ENCODE measurements at regions not wholly inside any gene's neighbourhood (a gene's known extent, or its start where the extent isn't known, plus 50 kb on each side); places are given as distances from the start of the nearest gene placed in this dataset.

DNA sequence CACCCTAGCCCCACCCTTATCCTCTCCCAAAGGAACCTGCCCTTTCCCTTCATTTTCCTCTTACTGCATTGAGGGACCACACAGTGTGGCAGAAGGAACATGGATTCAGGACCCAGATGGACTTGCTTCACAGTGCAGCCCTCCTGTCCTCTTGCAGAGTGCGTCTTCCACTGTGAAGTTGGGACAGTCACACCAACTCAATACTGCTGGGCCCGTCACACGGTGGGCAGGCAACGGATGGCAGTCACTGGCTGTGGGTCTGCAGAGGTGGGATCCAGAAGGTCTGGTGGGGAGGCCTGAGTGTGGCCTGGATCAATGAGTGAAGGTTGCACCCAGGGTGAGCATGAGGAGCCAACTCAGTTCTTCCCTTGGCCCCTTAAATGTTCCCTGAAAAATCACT is 129.9 kb upstream of the B3GAT1 start:
- Histone ChIP-seq H3K9ac (ENCODE audit: low read length) (no peak overlapping the region), H3K9me2 (replicated peaks; ENCODE audit: insufficient read depth, low read length) (no peaks in the 10 kb centered on the region), H4K20me1 (ENCODE audit: insufficient read depth, low read depth, low read length) (no peaks in the 10 kb centered on the region), H3K36me3 (ENCODE audit: insufficient read depth, low read length) (no peaks in the 10 kb centered on the region), H2AFZ (ENCODE audit: low read length) (no peak overlapping the region), H3K79me2 (ENCODE audit: low read length) (no peaks in the 10 kb centered on the region), H3K4me3 (ENCODE audit: low read length) (no peak overlapping the region), H3K9me3 (ENCODE audit: low read length) (no peaks in the 10 kb centered on the region), H3K27me3 (ENCODE audit: low read length) (no peaks in the 10 kb centered on the region), H3K27ac (ENCODE audit: low read length) (no peak overlapping the region), H3K4me2 (ENCODE audit: low read depth, low read length, poor library complexity, severe bottlenecking) (no peak overlapping the region), H3K4me1 (ENCODE audit: low read length) (no peaks in the 10 kb centered on the region)
- no peak for DNase-seq

DNA sequence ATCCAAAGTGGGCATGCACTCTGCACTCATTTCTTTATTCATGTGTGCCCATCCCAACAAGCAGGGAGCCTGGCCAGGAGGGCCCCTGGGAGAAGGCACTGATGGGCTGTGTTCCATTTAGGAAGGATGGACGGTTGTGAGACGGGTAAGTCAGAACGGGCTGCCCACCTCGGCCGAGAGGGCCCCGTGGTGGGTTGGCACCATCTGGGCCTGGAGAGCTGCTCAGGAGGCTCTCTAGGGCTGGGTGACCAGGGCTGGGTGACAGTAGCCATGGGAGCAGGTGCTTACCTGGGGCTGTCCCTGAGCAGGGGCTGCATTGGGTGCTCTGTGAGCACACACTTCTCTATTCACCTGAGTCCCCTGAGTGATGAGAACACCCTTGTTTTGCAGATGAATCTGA is 129.3 kb upstream of the B3GAT1 start:
- Histone ChIP-seq H3K4me3 (ENCODE audit: low read length) (no peak overlapping the region), H3K27me3 (ENCODE audit: low read length) (no peaks in the 10 kb centered on the region), H3K9me3 (ENCODE audit: low read length) (no peaks in the 10 kb centered on the region), H3K4me1 (ENCODE audit: low read length) (no peaks in the 10 kb centered on the region), H3K4me2 (ENCODE audit: low read depth, low read length, poor library complexity, severe bottlenecking) (no peak overlapping the region), H3K79me2 (ENCODE audit: low read length) (no peaks in the 10 kb centered on the region), H3K9me2 (replicated peaks; ENCODE audit: insufficient read depth, low read length) (no peaks in the 10 kb centered on the region), H3K27ac (ENCODE audit: low read length) (no peak overlapping the region), H2AFZ (ENCODE audit: low read length) (no peak overlapping the region), H3K9ac (ENCODE audit: low read length) (no peak overlapping the region), H3K36me3 (ENCODE audit: insufficient read depth, low read length) (no peaks in the 10 kb centered on the region), H4K20me1 (ENCODE audit: insufficient read depth, low read depth, low read length) (no peaks in the 10 kb centered on the region)
- no peak for DNase-seq

DNA sequence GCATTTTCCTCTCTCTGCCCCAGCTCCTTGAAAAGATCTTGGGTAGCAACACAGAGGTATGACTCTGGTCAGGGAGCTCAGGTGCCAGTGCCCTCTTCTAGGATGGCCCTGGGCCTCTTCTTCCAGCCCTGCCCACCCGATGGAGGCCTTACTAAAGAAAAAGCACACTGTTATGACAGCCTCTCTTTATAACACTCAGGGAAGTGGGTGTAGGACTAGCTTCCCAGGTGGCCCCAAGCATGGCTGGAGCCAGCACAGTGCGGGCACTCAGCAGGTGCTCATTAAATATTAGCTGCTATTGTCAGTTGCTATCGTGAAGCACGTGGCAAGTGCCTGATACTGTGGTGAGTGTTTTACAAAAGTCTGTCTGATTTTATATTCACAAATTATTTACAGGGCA is 127.2 kb upstream of the B3GAT1 start:
- no peak for DNase-seq
- Histone ChIP-seq H3K4me2 (ENCODE audit: low read depth, low read length, poor library complexity, severe bottlenecking) (no peak overlapping the region), H3K27ac (ENCODE audit: low read length) (no peak overlapping the region), H3K36me3 (ENCODE audit: insufficient read depth, low read length) (no peaks in the 10 kb centered on the region), H3K4me1 (ENCODE audit: low read length) (no peaks in the 10 kb centered on the region), H4K20me1 (ENCODE audit: insufficient read depth, low read depth, low read length) (no peaks in the 10 kb centered on the region), H3K9me3 (ENCODE audit: low read length) (no peaks in the 10 kb centered on the region), H3K79me2 (ENCODE audit: low read length) (no peaks in the 10 kb centered on the region), H3K27me3 (ENCODE audit: low read length) (no peaks in the 10 kb centered on the region), H3K4me3 (ENCODE audit: low read length) (no peak overlapping the region), H3K9ac (ENCODE audit: low read length) (no peak overlapping the region), H2AFZ (ENCODE audit: low read length) (no peak overlapping the region), H3K9me2 (replicated peaks; ENCODE audit: insufficient read depth, low read length) (no peaks in the 10 kb centered on the region)

DNA sequence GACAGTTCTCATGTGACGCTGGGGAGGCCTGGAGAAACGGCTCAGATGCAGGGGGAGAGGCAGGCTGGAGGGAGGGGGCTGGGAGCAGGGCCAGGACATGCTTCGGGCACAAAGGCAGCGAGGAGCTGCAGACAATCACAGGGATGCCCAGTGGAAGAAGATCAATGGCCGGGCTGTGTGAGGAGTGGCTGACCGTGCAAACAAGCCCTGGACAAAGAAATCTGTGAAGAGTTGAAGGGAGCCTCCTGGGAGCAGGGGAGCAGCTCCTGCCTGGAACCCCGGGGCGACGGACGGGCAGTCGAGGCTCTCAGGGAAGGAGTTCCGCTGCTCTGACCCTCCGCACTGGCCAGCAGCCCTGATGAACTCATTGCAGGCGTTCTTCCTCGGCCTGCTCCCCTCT is 126.7 kb upstream of the B3GAT1 start:
- Histone ChIP-seq H3K9me2 (replicated peaks; ENCODE audit: insufficient read depth, low read length) (no peaks in the 10 kb centered on the region), H3K79me2 (ENCODE audit: low read length) (no peaks in the 10 kb centered on the region), H3K9me3 (ENCODE audit: low read length) (no peaks in the 10 kb centered on the region), H3K9ac (ENCODE audit: low read length) (no peak overlapping the region), H3K27ac (ENCODE audit: low read length) (no peak overlapping the region), H3K36me3 (ENCODE audit: insufficient read depth, low read length) (no peaks in the 10 kb centered on the region), H2AFZ (ENCODE audit: low read length) (no peak overlapping the region), H3K4me2 (ENCODE audit: low read depth, low read length, poor library complexity, severe bottlenecking) (no peak overlapping the region), H3K27me3 (ENCODE audit: low read length) (no peaks in the 10 kb centered on the region), H3K4me1 (ENCODE audit: low read length) (no peaks in the 10 kb centered on the region), H3K4me3 (ENCODE audit: low read length) (no peak overlapping the region), H4K20me1 (ENCODE audit: insufficient read depth, low read depth, low read length) (no peaks in the 10 kb centered on the region)
- DNase-seq = no peak

DNA sequence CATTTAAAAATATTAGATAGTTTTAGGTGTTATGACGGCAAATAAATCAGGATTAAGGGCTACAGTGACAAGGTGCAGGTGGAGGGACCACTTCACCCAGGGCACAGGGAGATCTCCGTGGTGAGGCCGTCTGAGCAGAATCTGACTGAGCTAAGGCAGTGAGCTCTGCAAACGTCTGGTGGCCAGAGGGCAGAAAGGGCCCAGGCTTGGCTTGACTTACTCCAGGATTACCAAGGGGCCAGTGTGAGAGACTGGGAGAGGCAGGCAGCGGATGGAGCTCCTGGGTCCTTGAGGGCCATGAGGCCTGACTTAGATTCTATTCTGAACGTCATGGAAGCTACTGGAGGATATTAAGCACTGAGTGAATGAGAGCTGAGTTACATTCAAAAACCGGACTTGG is 125.9 kb upstream of the B3GAT1 start:
- DNase-seq = no peak
- Histone ChIP-seq H3K9me2 (replicated peaks; ENCODE audit: insufficient read depth, low read length) (no peaks in the 10 kb centered on the region), H2AFZ (ENCODE audit: low read length) (no peak overlapping the region), H3K27ac (ENCODE audit: low read length) (no peak overlapping the region), H3K9me3 (ENCODE audit: low read length) (no peaks in the 10 kb centered on the region), H3K4me1 (ENCODE audit: low read length) (no peaks in the 10 kb centered on the region), H4K20me1 (ENCODE audit: insufficient read depth, low read depth, low read length) (no peaks in the 10 kb centered on the region), H3K27me3 (ENCODE audit: low read length) (no peaks in the 10 kb centered on the region), H3K36me3 (ENCODE audit: insufficient read depth, low read length) (no peaks in the 10 kb centered on the region), H3K79me2 (ENCODE audit: low read length) (no peaks in the 10 kb centered on the region), H3K4me3 (ENCODE audit: low read length) (no peak overlapping the region), H3K4me2 (ENCODE audit: low read depth, low read length, poor library complexity, severe bottlenecking) (no peak overlapping the region), H3K9ac (ENCODE audit: low read length) (no peak overlapping the region)

DNA sequence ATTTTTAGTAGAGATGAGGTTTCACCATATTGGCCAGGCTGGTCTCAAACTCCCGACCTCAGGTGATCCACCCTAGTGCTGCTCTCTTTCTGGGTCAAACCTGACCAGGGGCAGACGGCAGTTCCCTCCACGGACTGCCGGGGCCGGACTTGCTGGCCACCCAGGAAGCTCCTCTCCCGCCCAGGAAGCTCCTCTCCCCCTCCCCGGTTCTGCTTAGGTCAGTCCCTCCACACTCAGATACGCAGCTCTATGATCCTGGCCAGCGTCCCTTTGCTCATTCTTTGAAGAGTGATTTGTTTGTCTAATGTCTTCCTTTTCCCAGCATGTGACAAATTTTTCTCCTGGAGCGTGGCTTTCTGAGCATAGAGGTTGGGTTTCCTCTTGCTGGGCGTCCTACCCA is 125.3 kb upstream of the B3GAT1 start:
- no peak overlapping the region for H3K9ac ChIP-seq (ENCODE audit: low read length)
- no peaks in the 10 kb centered on the region for H3K4me1 ChIP-seq (ENCODE audit: low read length)
- no peak overlapping the region for H3K27ac ChIP-seq (ENCODE audit: low read length)
- DNase-seq = no peak
- no peaks in the 10 kb centered on the region for H4K20me1 ChIP-seq (ENCODE audit: insufficient read depth, low read depth, low read length)
- H3K79me2 ChIP-seq (ENCODE audit: low read length) = no peaks in the 10 kb centered on the region
- H3K4me2 ChIP-seq (ENCODE audit: low read depth, low read length, poor library complexity, severe bottlenecking) = no peak overlapping the region
- H3K36me3 ChIP-seq (ENCODE audit: insufficient read depth, low read length) = no peaks in the 10 kb centered on the region
- no peaks in the 10 kb centered on the region for H3K27me3 ChIP-seq (ENCODE audit: low read length)
- H3K9me3 ChIP-seq (ENCODE audit: low read length) = no peaks in the 10 kb centered on the region
- H2AFZ ChIP-seq (ENCODE audit: low read length) = no peak overlapping the region
- no peaks in the 10 kb centered on the region for H3K9me2 ChIP-seq (replicated peaks; ENCODE audit: insufficient read depth, low read length)
- H3K4me3 ChIP-seq (ENCODE audit: low read length) = no peak overlapping the region

DNA sequence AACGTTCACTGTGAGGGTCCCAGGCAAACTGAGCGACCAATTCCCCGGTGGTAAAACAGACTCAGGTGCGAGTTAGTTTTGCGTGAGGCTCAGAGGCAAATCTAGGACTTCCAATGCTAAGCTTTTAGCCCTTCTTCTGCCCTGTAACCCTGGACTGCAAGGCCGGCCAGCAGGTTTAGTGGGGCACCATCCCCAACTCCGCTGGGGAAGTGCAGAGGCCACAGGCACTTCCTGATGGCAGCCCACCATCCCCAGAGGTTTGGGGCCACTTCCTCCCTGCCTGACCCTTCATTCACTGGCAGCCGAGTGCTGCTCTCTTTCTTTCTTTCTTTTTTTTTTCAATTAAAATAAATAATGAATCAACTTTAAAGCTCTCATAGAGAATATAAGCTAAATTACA is 124.6 kb upstream of the B3GAT1 start:
- no peak for DNase-seq
- H3K79me2 ChIP-seq (ENCODE audit: low read length) = no peaks in the 10 kb centered on the region
- H3K4me2 ChIP-seq (ENCODE audit: low read depth, low read length, poor library complexity, severe bottlenecking) = no peak overlapping the region
- no peaks in the 10 kb centered on the region for H3K36me3 ChIP-seq (ENCODE audit: insufficient read depth, low read length)
- no peaks in the 10 kb centered on the region for H3K9me2 ChIP-seq (replicated peaks; ENCODE audit: insufficient read depth, low read length)
- no peaks in the 10 kb centered on the region for H4K20me1 ChIP-seq (ENCODE audit: insufficient read depth, low read depth, low read length)
- no peaks in the 10 kb centered on the region for H3K27me3 ChIP-seq (ENCODE audit: low read length)
- no peak overlapping the region for H3K9ac ChIP-seq (ENCODE audit: low read length)
- no peak overlapping the region for H2AFZ ChIP-seq (ENCODE audit: low read length)
- H3K27ac ChIP-seq (ENCODE audit: low read length) = no peak overlapping the region
- H3K4me1 ChIP-seq (ENCODE audit: low read length) = no peaks in the 10 kb centered on the region
- H3K9me3 ChIP-seq (ENCODE audit: low read length) = no peaks in the 10 kb centered on the region
- no peak overlapping the region for H3K4me3 ChIP-seq (ENCODE audit: low read length)

DNA sequence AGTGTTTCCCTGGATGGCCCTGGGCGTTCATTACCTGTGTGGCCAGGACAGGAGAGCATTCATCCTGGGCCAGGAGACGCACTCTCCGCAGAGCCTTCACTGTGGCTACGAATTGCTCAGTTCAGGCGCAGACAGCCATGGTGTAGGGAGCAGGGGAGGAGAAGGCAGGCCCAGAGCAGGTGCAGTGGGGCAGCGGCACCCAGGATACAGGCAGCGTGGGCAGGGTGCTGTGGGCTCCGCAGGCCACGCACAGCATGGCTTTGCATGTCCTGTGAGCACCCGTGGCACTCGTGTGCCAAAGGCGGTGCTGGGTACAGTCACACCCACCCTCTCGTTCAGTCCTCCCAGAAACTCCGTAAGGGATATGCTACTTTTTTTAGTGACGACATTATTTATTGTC is 124.2 kb upstream of the B3GAT1 start:
- H3K4me3 ChIP-seq (ENCODE audit: low read length) = no peak overlapping the region
- no peaks in the 10 kb centered on the region for H3K9me2 ChIP-seq (replicated peaks; ENCODE audit: insufficient read depth, low read length)
- H3K79me2 ChIP-seq (ENCODE audit: low read length) = no peaks in the 10 kb centered on the region
- H3K9me3 ChIP-seq (ENCODE audit: low read length) = no peaks in the 10 kb centered on the region
- H4K20me1 ChIP-seq (ENCODE audit: insufficient read depth, low read depth, low read length) = no peaks in the 10 kb centered on the region
- H3K4me1 ChIP-seq (ENCODE audit: low read length) = no peaks in the 10 kb centered on the region
- no peaks in the 10 kb centered on the region for H3K27me3 ChIP-seq (ENCODE audit: low read length)
- H3K4me2 ChIP-seq (ENCODE audit: low read depth, low read length, poor library complexity, severe bottlenecking) = no peak overlapping the region
- no peak overlapping the region for H3K27ac ChIP-seq (ENCODE audit: low read length)
- DNase-seq = no peak
- H3K36me3 ChIP-seq (ENCODE audit: insufficient read depth, low read length) = no peaks in the 10 kb centered on the region
- H3K9ac ChIP-seq (ENCODE audit: low read length) = no peak overlapping the region
- H2AFZ ChIP-seq (ENCODE audit: low read length) = no peak overlapping the region

Data from Karpas-422 (cell line).